ENCODE measurements at regions not wholly inside any gene's neighbourhood (a gene's known extent, or its start where the extent isn't known, plus 50 kb on each side); places are given as distances from the start of the nearest gene placed in this dataset.
"Not testable (repeated sequence)": the region's sequence is repeated elsewhere in the genome, so short reads cannot be mapped to it uniquely, and the experiment has no call there.

DNA sequence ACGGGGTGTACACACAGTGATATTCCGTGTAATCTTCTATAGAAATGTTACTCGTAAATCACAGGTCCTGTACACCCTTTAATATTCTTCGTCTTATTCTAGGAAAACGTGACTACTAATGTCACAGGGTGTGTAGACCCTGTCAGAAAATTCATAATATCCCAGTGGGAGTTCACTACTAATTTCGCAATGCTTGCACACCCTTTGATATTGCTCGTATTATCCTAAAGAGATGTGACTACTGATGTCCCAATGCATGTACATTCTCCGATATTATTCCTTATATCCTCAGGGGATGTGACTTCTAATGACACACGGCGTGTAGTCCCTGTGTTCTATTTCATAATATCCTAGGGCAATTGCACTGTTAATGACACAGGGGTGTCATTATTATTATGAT lies 132.7 kb downstream of the ADRA2C start:
- TF ChIP-seq, protein P1, sequence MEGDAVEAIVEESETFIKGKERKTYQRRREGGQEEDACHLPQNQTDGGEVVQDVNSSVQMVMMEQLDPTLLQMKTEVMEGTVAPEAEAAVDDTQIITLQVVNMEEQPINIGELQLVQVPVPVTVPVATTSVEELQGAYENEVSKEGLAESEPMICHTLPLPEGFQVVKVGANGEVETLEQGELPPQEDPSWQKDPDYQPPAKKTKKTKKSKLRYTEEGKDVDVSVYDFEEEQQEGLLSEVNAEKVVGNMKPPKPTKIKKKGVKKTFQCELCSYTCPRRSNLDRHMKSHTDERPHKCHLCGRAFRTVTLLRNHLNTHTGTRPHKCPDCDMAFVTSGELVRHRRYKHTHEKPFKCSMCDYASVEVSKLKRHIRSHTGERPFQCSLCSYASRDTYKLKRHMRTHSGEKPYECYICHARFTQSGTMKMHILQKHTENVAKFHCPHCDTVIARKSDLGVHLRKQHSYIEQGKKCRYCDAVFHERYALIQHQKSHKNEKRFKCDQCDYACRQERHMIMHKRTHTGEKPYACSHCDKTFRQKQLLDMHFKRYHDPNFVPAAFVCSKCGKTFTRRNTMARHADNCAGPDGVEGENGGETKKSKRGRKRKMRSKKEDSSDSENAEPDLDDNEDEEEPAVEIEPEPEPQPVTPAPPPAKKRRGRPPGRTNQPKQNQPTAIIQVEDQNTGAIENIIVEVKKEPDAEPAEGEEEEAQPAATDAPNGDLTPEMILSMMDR (IDR thresholded peaks at IDR 0.05): not testable (repeated sequence)
- TF ChIP-seq POLR2A (IDR thresholded peaks at IDR 0.05): not testable (repeated sequence)
